ENCODE measurements at regions not wholly inside any gene's neighbourhood (a gene's known extent, or its start where the extent isn't known, plus 50 kb on each side); places are given as distances from the start of the nearest gene placed in this dataset.

DNA sequence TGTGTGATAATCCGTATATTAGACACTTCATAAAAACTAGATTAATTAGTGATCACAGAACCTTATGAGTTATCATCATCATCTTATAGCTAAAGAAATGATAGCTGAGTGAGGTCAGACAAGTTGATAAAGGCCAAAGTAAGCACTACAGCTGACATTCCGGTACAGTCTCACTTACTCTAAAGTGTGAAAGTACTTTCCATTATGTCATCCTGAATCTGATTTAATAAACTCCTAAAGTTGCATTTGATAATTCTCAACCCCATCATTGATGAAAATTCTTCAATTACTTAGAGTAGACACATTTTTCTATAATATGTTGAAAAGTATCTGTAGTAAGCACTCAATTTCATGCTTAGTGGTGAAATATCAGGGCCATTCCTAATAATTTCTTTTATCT, 385.2 kb upstream of the CHD6 start:
- Mint-ChIP-seq H3K9me3 (ENCODE audit: low read depth) (peaks cover 6% of the 10 kb centered on the region), H3K36me3 (ENCODE audit: insufficient read depth) (peaks cover 3% of the 10 kb centered on the region)

DNA sequence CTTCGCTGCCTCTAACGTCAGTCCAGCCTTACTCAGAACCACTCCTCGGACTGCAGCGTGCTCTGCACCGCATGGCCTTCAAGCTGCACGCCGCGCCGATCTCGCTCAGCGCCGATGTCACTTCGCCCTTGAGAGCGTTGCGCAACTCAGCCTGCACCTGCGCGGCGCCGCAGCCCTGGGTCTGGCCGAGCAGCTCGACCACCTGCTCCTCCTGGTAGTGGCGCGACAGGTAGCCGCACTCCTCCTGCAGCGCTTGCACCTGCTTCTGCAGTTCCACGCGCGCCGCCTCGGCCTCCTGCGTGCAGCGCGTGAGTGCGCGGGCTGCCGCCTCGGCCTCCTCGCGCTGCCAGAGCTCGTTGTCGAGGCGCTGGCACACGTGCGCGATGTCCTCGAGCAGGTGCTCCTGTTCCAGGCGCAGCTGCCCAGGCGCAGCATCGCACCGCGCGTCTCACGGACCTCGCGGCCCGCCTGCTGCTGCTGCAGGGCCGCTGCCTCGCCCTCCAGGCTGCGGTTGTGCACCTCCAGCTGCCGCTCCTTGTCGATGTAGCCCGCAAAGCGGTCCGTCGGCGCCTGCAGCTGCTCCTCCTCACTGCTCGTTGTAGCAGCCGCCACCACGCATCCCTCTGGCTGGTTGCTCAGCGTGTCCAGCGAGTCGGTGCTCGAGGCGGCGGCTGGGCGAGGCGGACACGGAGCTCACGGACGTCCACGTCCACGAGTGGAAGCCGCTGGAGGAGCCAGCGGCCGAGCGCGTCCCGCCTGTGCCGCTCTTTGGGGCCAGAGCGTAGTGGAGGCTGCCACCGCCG, 380.6 kb upstream of the CHD6 start:
- Mint-ChIP-seq H3K36me3 (ENCODE audit: insufficient read depth) (peaks cover 3% of the 10 kb centered on the region), H3K27me3 (peaks cover 3% of the 10 kb centered on the region)

More for the DNA sequence above, 385.2 kb upstream of the CHD6 start:
- no peak for DNase-seq (ENCODE audit: low spot score, unreplicated experiment)
- Mint-ChIP-seq H3K27ac (no peak overlapping the region), H3K4me3 (ENCODE audit: low read depth) (no peak overlapping the region), H3K4me1 (ENCODE audit: low read depth) (no peaks in the 10 kb centered on the region), H3K27me3 (peaks cover 18% of the 10 kb centered on the region)
- TF ChIP-seq, protein P1, sequence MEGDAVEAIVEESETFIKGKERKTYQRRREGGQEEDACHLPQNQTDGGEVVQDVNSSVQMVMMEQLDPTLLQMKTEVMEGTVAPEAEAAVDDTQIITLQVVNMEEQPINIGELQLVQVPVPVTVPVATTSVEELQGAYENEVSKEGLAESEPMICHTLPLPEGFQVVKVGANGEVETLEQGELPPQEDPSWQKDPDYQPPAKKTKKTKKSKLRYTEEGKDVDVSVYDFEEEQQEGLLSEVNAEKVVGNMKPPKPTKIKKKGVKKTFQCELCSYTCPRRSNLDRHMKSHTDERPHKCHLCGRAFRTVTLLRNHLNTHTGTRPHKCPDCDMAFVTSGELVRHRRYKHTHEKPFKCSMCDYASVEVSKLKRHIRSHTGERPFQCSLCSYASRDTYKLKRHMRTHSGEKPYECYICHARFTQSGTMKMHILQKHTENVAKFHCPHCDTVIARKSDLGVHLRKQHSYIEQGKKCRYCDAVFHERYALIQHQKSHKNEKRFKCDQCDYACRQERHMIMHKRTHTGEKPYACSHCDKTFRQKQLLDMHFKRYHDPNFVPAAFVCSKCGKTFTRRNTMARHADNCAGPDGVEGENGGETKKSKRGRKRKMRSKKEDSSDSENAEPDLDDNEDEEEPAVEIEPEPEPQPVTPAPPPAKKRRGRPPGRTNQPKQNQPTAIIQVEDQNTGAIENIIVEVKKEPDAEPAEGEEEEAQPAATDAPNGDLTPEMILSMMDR (IDR thresholded peaks at IDR 0.05; ENCODE audit: unreplicated experiment), result no peak

DNA sequence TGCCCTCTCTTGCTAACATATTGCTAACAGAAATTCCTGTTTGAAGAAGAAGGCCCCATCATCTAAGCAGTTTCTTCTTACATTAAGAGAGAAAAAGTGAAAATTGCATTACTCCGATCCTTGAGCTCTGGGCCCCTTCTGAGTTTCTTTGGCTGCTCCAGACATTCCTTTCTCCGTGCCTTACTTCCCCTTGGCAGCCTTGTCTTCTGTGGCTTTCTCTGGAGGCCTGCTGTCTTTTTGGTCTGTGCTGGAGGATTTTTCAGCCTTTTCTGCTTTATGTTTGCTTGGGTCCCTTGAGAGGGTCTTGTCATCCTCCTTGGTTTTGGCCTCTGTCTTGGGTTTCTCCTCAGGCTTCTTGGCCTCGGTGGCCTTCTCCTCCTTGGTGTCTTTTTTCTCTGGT, 378.8 kb upstream of the CHD6 start:
- no peak overlapping the region for H3K27ac Mint-ChIP-seq
- H3K36me3 Mint-ChIP-seq (ENCODE audit: insufficient read depth), result peaks cover 3% of the 10 kb centered on the region
- DNase-seq (ENCODE audit: low spot score, unreplicated experiment), result no peak
- peaks cover 3% of the 10 kb centered on the region for H3K27me3 Mint-ChIP-seq
- no peak overlapping the region for H3K4me3 Mint-ChIP-seq (ENCODE audit: low read depth)
- no peaks in the 10 kb centered on the region for H3K4me1 Mint-ChIP-seq (ENCODE audit: low read depth)
- H3K9me3 Mint-ChIP-seq (ENCODE audit: low read depth), result peaks cover 13% of the 10 kb centered on the region
- TF ChIP-seq, protein P1 (IDR thresholded peaks at IDR 0.05; ENCODE audit: unreplicated experiment), result no peak

More for the DNA sequence above, 380.6 kb upstream of the CHD6 start:
- H3K27ac Mint-ChIP-seq, result no peak overlapping the region
- TF ChIP-seq, protein P1 (IDR thresholded peaks at IDR 0.05; ENCODE audit: unreplicated experiment), result no peak
- DNase-seq (ENCODE audit: low spot score, unreplicated experiment), result no peak
- no peak overlapping the region for H3K4me3 Mint-ChIP-seq (ENCODE audit: low read depth)
- peaks cover 13% of the 10 kb centered on the region for H3K9me3 Mint-ChIP-seq (ENCODE audit: low read depth)
- H3K4me1 Mint-ChIP-seq (ENCODE audit: low read depth), result no peaks in the 10 kb centered on the region

DNA sequence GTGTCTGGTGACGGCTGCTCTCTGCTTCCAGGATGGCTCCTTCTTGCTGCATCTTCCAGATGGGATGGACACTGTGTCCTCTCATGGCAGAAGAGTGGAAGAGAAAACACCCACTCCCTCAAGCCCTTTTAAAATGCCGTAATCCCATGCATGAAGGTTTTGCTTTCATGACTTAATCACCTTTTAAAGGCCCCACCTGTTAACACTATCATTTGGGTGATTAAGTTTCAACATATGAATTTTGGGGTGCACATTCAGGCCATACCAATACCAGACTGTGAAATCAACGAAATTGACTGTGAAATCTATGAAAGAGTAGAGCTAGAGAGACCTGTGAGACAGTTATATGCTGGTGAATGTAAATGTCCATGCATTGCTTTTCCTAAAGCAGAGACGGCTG, 374.3 kb upstream of the CHD6 start:
- H3K27me3 Mint-ChIP-seq, result peaks cover 3% of the 10 kb centered on the region
- no peak overlapping the region for H3K4me3 Mint-ChIP-seq (ENCODE audit: low read depth)
- H3K36me3 Mint-ChIP-seq (ENCODE audit: insufficient read depth), result no peaks in the 10 kb centered on the region
- TF ChIP-seq, protein P1 (IDR thresholded peaks at IDR 0.05; ENCODE audit: unreplicated experiment), result no peak
- no peak for DNase-seq (ENCODE audit: low spot score, unreplicated experiment)
- H3K9me3 Mint-ChIP-seq (ENCODE audit: low read depth), result peaks cover 10% of the 10 kb centered on the region
- no peak overlapping the region for H3K27ac Mint-ChIP-seq
- no peaks in the 10 kb centered on the region for H3K4me1 Mint-ChIP-seq (ENCODE audit: low read depth)

- H3K27me3 Mint-ChIP-seq, result peaks cover 3% of the 10 kb centered on the region
- no peak overlapping the region for H3K4me3 Mint-ChIP-seq (ENCODE audit: low read depth)
- no peaks in the 10 kb centered on the region for H3K4me1 Mint-ChIP-seq (ENCODE audit: low read depth)
- H3K27ac Mint-ChIP-seq, result no peak overlapping the region
- TF ChIP-seq, protein P1 (IDR thresholded peaks at IDR 0.05; ENCODE audit: unreplicated experiment), result no peak
- H3K9me3 Mint-ChIP-seq (ENCODE audit: low read depth), result peaks cover 13% of the 10 kb centered on the region
- no peaks in the 10 kb centered on the region for H3K36me3 Mint-ChIP-seq (ENCODE audit: insufficient read depth)
- DNase-seq (ENCODE audit: low spot score, unreplicated experiment), result no peak
Measured at GRCh38 chr20:41991412-41991811, 373.2 kb upstream of the CHD6 start.

Measured in progenitor cell of endocrine pancreas (in vitro differentiated cells).